Sciatic nerve (tissue), 2 donors: ENCODE measurements at regions not wholly inside any gene's neighbourhood (a gene's known extent, or its start where the extent isn't known, plus 50 kb on each side); places are given as distances from the start of the nearest gene placed in this dataset.
A peak's percentile ranks its signal among the peaks of the same experiment; 100 is the strongest.
"Not testable (repeated sequence)": the region's sequence is repeated elsewhere in the genome, so short reads cannot be mapped to it uniquely, and the experiment has no call there.

ENCODE experiments used
- ATAC-seq: fragments of 200-7000 bp; cut with Tn5 transposase; one replicate; pipeline ENCODE4 v1.9.1; 2020; ENCODE audit warnings: mild to moderate bottlenecking, moderate library complexity
- DNase-seq: peaks from one replicate; pipeline ENCODE4 v3.0.0-alpha.2; 2020; ENCODE audit warnings: low spot score
- intact Hi-C: fragments of 100-400 bp; cut with DNase I; formaldehyde crosslinking; loops from one replicate; pipeline ENCODE4 v1.14.2; 2022
- donor health status: DM: no; HTN: no; CAD: no.
- donor health status: DM: no; HTN: no; CAD: no.

DNA sequence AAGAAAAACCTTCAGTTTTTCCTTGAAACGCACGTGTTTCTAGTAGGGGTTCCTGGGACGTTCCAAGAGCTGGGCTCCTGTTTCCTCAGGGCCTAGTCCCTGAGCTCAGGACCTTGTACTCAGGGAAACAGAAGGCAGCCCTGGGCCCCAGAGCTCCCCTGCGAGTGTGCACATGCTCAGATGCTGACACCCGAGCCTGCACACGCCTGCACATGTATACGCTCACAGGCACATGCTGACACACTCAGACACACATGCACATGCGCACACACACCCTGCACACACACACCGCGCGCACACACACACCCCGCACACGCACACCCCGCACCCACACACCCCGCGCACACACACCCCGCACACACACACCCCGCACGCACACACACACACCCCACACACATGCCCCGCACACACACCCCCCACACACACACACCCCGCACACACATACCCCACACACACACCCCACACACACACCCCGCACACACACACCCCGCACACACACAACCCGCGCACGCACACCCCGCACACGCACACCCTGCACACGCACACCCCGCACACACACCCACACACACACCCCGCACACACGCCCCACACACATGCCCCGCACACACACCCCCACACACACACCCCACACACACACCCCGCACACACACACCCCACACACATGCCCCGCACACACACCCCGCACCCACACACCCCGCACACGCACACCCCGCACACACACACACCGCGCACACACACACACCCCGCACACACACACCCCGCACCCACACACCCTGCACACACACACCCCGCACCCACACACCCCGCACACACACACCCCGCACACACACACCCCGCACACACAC, 52.2 kb downstream of the CALML3 start:
- intact Hi-C loops, result no loop called here
- ATAC-seq (no peak), DNase-seq (no peak)

DNA sequence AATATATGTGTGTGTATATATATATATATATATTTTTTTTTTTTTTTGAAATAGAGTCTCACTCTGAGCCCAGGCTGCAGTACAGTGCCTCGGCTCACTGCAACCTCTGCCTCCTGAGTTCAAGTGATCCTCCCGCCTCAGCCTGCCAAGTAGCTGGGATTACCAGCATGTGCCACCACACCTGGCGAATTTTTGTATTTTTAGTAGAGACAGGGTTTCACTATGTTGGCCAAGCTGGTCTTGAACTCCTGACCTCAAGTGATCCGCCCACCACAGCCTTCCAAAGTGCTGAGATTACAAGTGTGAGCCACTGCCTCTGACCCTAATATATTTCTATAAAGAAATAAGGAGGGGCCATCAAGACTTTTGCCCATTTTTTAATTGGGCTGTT, 55.3 kb downstream of the CALML3 start:
- intact Hi-C loops, ATAC-seq, DNase-seq: not testable (repeated sequence)

DNA sequence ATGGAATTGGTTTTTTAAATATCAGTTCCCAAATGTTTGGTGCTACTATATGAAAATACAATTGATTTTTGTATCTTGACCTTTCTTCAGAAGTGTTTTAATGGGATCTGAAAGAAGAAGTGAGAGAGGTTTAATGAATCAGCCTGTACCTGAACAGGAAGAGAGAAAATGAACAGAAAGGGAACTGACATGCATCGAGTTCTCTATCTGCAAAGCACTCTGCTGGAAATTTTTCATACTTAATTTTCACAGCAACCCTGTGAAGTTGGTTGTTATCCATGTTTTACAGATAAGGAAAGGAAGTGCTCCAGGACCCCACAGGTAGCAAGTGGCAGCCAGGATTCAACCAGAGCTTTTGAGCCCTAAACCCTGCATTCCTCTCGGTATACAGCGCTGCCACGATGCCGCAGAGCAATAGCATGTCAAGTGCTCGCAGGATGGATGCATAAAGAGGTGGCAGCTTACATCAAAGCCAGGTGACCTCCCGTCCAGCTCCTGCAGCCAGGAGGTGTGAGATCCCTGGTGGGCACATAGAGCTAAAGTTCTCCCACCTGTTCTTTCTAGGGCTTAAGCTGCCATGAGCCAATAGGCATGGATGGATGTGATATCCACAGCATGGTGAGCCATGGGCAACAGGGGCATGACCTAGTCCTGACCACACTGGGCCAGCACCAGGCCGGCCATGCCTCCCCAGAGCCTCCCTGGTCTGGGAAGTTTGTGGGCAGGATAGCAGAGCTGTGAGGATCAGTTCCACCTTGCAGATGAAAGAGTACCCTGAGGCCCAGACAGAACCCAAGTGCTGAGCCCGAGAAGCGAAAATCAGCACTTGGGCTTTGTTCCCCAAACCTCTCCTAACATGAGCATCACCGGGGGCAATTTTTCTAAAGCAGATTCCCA, 57.2 kb downstream of the CALML3 start:
- intact Hi-C loops, result no loop called here
- DNase-seq (no peak), ATAC-seq (no peak)

- intact Hi-C loops, result no loop called here
- no peak for DNase-seq
Observed at GRCh38 chr10:5582736-5583135, 58.0 kb downstream of the CALML3 start.

GRCh38 chr10:5583525-5584175, 58.9 kb downstream of the CALML3 start:
- ATAC-seq (peak; percentile 60), DNase-seq (no peak)
- intact Hi-C loops, result no loop called here

More at GRCh38 chr10:5582736-5583135, 58.0 kb downstream of the CALML3 start:
- ATAC-seq, result no peak

- DNase-seq, result no peak
- intact Hi-C loops, result no loop called here
- no peak for ATAC-seq
Observed at GRCh38 chr10:5584895-5585516, 60.2 kb downstream of the CALML3 start.

- intact Hi-C loops, result no loop called here
- DNase-seq (no peak), ATAC-seq (no peak)
Observed at GRCh38 chr10:5585517-5586206, 60.9 kb downstream of the CALML3 start.

- DNase-seq (no peak), ATAC-seq (no peak)
- intact Hi-C loops, result no loop called here
Observed at GRCh38 chr10:5587151-5588079, 62.7 kb downstream of the CALML3 start.

DNA sequence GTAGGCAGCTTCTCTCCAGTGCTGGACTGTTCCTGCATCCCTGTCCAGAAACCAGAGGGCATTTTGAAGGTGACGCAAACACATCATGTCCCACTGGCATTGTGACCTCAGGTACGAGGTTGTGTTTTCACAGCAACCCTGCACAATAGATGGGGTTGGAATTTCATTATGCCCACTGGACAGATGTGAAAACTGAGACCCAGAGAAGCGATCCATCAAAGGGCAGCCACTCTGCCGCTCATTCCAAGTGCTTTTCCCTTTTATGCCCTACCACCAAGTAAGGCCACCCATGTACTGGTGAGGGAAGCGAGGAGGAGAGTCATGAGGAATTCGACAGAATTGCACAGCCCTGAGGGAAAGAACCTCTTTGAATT, 63.3 kb downstream of the CALML3 start:
- no peak for ATAC-seq
- intact Hi-C loops, result no loop called here
- DNase-seq, result no peak

DNA sequence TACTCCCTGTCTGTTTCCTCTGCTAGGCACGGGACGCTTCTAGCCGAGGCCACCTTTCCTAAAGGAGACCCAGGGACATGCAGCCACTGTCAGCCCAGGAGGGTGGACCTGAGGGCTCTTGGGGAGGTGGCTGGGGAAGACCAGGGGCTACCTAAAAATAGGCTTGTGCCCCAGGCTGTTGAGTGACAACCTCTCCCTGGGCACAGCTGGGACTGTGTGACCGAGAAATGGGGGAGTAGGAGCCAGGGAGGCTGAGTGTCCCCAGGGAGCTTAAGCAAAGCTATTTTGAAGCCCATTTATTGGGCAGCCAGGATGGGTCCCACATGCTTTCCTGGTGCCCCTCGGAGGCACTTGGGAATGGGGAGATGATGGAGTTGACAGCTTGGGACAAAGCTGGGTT, 63.8 kb downstream of the CALML3 start:
- no peak for DNase-seq
- intact Hi-C loops, result no loop called here
- no peak for ATAC-seq
